Peyer's patch (tissue), 4 donors: ENCODE measurements at regions not wholly inside any gene's neighbourhood (a gene's known extent, or its start where the extent isn't known, plus 50 kb on each side); places are given as distances from the start of the nearest gene placed in this dataset.

ENCODE experiments used
- CTCF ChIP-seq, 6 experiments: fragments of 450-650 bp in 4 of 6; fragments of 200-600 bp in 2 of 6; sonication (generic) in 1 of 6; IDR thresholded peaks; one replicate each; pipeline ENCODE4 v1.5.1; 2017 to 2019; ENCODE audit warnings: antibody characterized with exemption in 6 of 6, mild to moderate bottlenecking in 3 of 6, moderate library complexity in 1 of 6
- POLR2A ChIP-seq, 2 donors: fragments of 450-650 bp; IDR thresholded peaks; one replicate each; pipeline ENCODE4 v1.5.1; 2017; ENCODE audit warnings: antibody characterized with exemption in 2 of 2, mild to moderate bottlenecking in 2 of 2, moderate library complexity in 2 of 2

DNA sequence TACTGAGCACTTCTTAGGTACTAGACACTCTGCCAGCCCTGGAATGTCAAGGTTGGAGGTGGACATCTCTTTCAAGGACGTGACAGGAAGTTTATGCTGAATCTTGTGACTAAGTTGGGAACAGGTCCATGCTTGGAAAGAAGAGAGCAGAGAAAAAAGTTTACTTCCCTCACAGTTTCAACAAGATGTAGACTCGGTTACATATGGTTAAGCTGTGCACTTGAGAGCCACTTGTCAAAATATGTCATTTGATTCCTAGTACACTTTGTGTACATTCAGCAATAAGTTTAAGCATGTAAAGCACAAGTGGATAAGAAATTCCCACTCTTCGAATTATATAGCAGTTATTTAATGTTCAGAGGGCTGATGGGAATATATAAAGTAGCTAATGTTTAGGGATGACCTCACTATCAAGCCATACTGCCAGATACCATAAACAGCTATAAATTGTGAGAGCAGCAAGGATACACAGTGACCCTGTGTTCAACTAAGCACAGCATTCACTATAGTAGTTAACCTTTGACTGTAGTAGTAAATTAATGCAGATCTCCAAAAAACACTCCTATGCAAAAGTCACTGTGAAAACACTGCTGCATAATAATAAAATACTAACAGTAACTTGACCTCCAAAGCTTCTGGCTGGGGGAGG, 1944.6 kb upstream of the WWC1 start:
- TF ChIP-seq CTCF (IDR thresholded peaks at IDR 0.05) (no peak), POLR2A (IDR thresholded peaks at IDR 0.05) (no peak)
